CD4-positive, CD25-positive, alpha-beta regulatory T cell (primary cell): ENCODE measurements at regions not wholly inside any gene's neighbourhood (a gene's known extent, or its start where the extent isn't known, plus 50 kb on each side); places are given as distances from the start of the nearest gene placed in this dataset.

Experiments used
- ATAC-seq, 2 donors: fragments of 150-1000 bp; cut with Tn5 transposase; one replicate each; pipeline ENCODE4 v1.10.0; 2021; ENCODE audit warnings: low read depth in 2 of 2, moderate number of reproducible peaks in 2 of 2, moderate library complexity in 1 of 2
- DNase-seq, 3 donors: peaks; one replicate each; pipeline versions ENCODE4 v3.0.0 to v3.0.0-alpha.2; 2012 to 2022; ENCODE audit warnings: mixed read lengths in 1 of 3
- H3K27ac ChIP-seq: one replicate; pipeline ENCODE4 v1.7.0; 2013; ENCODE audit warnings: mild to moderate bottlenecking, low read length; ENCODE audit not compliant: insufficient read depth, poor library complexity, severe bottlenecking
- H3K27me3 ChIP-seq: one replicate; pipeline ENCODE4 v1.7.0; 2013; ENCODE audit warnings: low read length; ENCODE audit not compliant: control insufficient read depth, insufficient read depth
- H3K36me3 ChIP-seq: one replicate; pipeline ENCODE4 v1.7.0; 2013; ENCODE audit warnings: mild to moderate bottlenecking, low read length, moderate library complexity; ENCODE audit not compliant: control insufficient read depth, insufficient read depth
- H3K4me1 ChIP-seq: 2 replicates; pipeline ENCODE4 v1.7.0; 2013; ENCODE audit warnings: mild to moderate bottlenecking, low read length; ENCODE audit not compliant: insufficient read depth, control insufficient read depth, poor library complexity, severe bottlenecking
- H3K4me3 ChIP-seq: one replicate; pipeline ENCODE4 v1.7.0; 2013; ENCODE audit warnings: low read depth, mild to moderate bottlenecking, low read length, moderate library complexity
- H3K9me3 ChIP-seq, 2 experiments: 1 replicate in 1 of 2; 2 replicates in 1 of 2; pipeline ENCODE4 v1.7.0; 2013; ENCODE audit warnings: low read length in 2 of 2, mild to moderate bottlenecking in 1 of 2, moderate library complexity in 1 of 2; ENCODE audit not compliant: control insufficient read depth in 2 of 2
- H3K27ac Mint-ChIP-seq, 3 donors: one replicate each; pipeline ENCODE4 v1.8.0; 2020 to 2022; ENCODE audit warnings: mild to moderate bottlenecking in 3 of 3, mixed read lengths in 3 of 3, moderate library complexity in 2 of 3
- H3K27me3 Mint-ChIP-seq: one replicate; pipeline ENCODE4 v1.8.0; 2022; ENCODE audit warnings: mild to moderate bottlenecking, mixed read lengths
- H3K36me3 Mint-ChIP-seq: one replicate; pipeline ENCODE4 v1.8.0; 2020; ENCODE audit warnings: mixed read lengths
- H3K4me1 Mint-ChIP-seq, 4 donors: one replicate each; pipeline ENCODE4 v1.8.0; 2020 to 2022; ENCODE audit warnings: mixed read lengths in 4 of 4, mild to moderate bottlenecking in 1 of 4
- H3K4me3 Mint-ChIP-seq, 4 donors: one replicate each; pipeline ENCODE4 v1.8.0; 2020 to 2022; ENCODE audit warnings: mild to moderate bottlenecking in 4 of 4, mixed read lengths in 4 of 4, moderate library complexity in 3 of 4
- H3K9me3 Mint-ChIP-seq, 7 donors: one replicate each; pipeline ENCODE4 v1.8.0; 2020 to 2022; ENCODE audit warnings: mixed read lengths in 7 of 7, mild to moderate bottlenecking in 3 of 7, moderate library complexity in 2 of 7

DNA sequence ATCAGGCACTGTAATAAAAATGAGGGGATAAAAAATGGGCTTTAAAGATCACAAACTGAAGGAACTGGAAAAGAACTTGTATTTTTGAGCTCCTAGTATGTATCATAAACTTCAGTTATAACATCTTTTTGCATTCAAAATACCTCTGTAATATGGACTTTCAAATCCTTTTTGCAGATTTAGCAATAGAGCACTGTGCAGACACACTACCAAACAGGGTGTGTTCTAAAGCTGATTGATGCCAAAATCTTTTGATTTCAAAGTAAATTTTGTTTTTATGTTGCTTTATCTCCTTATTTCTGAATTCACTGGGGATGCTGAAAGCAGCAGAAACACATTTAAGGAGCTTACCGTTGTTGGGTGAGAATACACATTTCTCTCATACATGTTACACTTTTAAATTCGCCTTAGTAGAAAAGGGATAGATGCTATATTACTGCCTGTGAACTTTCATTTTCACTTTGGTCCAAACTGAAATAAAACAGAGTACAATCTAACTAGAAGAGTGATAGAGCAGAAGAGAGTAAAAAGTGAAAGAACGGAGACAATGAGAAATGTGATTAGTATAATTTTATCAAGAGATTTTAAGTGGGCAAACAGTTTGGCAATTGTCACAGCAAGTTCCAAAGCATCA, 1126.6 kb downstream of the BRINP3 start:
- H3K27me3 ChIP-seq = no peaks in the 10 kb centered on the region
- H3K4me1 ChIP-seq = no peaks in the 10 kb centered on the region
- Mint-ChIP-seq H3K4me1 (no peaks in the 10 kb centered on the region), H3K27ac (no peak overlapping the region), H3K4me3 (no peak overlapping the region), H3K36me3 (no peaks in the 10 kb centered on the region), H3K27me3 (no peaks in the 10 kb centered on the region), H3K9me3 (peaks cover 0 to 16% (median 10%) of the 10 kb centered on the region in 7 donors)
- ATAC-seq = no peak
- no peak overlapping the region for H3K27ac ChIP-seq
- no peak for DNase-seq
- no peaks in the 10 kb centered on the region for H3K9me3 ChIP-seq
- no peak overlapping the region for H3K4me3 ChIP-seq
- no peaks in the 10 kb centered on the region for H3K36me3 ChIP-seq

DNA sequence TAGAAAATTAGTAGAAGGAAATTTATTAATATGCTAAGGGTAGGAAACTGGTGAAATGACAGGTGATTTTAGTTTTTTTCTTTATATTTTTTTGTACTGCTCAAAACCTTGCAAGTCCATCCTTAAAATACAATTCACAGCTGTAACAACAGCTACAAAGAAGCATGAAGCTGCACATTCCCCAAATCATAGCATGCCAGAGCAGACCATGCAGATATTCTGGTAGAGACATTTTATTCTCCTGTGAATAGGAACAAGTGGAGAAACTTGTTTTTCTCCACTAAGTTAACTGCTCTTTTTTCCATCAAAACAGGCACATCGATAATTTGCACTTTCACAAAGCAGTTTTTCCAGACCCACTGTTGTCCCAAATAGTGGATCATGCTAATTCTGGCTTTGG, 1125.7 kb downstream of the BRINP3 start:
- Histone ChIP-seq H3K9me3 (no peaks in the 10 kb centered on the region), H3K36me3 (no peaks in the 10 kb centered on the region), H3K27ac (no peak overlapping the region), H3K4me3 (no peak overlapping the region), H3K4me1 (no peaks in the 10 kb centered on the region), H3K27me3 (no peaks in the 10 kb centered on the region)
- Mint-ChIP-seq H3K4me3 (no peak overlapping the region), H3K27me3 (no peaks in the 10 kb centered on the region), H3K4me1 (no peaks in the 10 kb centered on the region), H3K36me3 (no peaks in the 10 kb centered on the region), H3K9me3 (peaks cover 0 to 18% (median 7%) of the 10 kb centered on the region in 7 donors), H3K27ac (no peak overlapping the region)
- DNase-seq = no peak
- no peak for ATAC-seq

GRCh38 chr1:189356206-189356605, 1121.5 kb downstream of the BRINP3 start:
- Histone ChIP-seq H3K4me1 (no peaks in the 10 kb centered on the region), H3K36me3 (no peaks in the 10 kb centered on the region), H3K9me3 (peaks cover 0 to 1% of the 10 kb centered on the region in 2 experiments), H3K27ac (no peak overlapping the region), H3K4me3 (no peak overlapping the region), H3K27me3 (no peaks in the 10 kb centered on the region)
- H3K4me1 Mint-ChIP-seq = no peaks in the 10 kb centered on the region
- peaks cover 1 to 12% (median 8%) of the 10 kb centered on the region in 7 donors for H3K9me3 Mint-ChIP-seq
- H3K27ac Mint-ChIP-seq = no peak overlapping the region
- H3K4me3 Mint-ChIP-seq = no peak overlapping the region
- H3K36me3 Mint-ChIP-seq = no peaks in the 10 kb centered on the region
- H3K27me3 Mint-ChIP-seq = no peaks in the 10 kb centered on the region
- DNase-seq (no peak), ATAC-seq (no peak)

DNA sequence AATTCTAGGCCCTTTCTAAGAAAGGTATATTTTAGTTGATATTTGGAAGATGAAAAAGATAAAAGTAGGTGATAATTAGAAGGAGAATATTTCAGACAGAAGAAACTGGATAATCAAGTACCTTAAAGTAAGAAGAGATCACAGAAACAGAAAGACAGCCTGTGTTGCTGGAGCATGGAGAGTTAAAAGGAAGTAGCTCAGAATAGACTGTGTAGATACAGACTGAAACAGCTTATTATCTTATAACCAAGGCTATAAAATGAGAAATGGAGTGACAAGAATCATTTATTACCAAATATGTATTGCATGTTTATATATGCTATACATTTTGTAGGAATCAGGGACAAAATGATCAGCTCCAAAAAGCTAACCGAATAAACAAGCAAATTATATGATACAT, 1120.3 kb downstream of the BRINP3 start:
- no peak for ATAC-seq
- H3K4me1 ChIP-seq = no peaks in the 10 kb centered on the region
- H3K9me3 ChIP-seq = peaks cover 0 to 1% of the 10 kb centered on the region in 2 experiments
- Mint-ChIP-seq H3K9me3 (peaks cover 4 to 17% (median 9%) of the 10 kb centered on the region in 7 donors), H3K36me3 (no peaks in the 10 kb centered on the region), H3K27me3 (no peaks in the 10 kb centered on the region), H3K4me1 (no peaks in the 10 kb centered on the region), H3K4me3 (no peak overlapping the region), H3K27ac (no peak overlapping the region)
- no peak for DNase-seq
- H3K27me3 ChIP-seq = no peaks in the 10 kb centered on the region
- no peak overlapping the region for H3K27ac ChIP-seq
- no peak overlapping the region for H3K4me3 ChIP-seq
- no peaks in the 10 kb centered on the region for H3K36me3 ChIP-seq

GRCh38 chr1:189369612-189370011, 1108.1 kb downstream of the BRINP3 start:
- no peaks in the 10 kb centered on the region for H3K27me3 ChIP-seq
- DNase-seq (no peak), ATAC-seq (no peak)
- Mint-ChIP-seq H3K27me3 (no peaks in the 10 kb centered on the region), H3K9me3 (peaks cover 0 to 21% (median 10%) of the 10 kb centered on the region in 7 donors), H3K4me3 (no peak overlapping the region), H3K36me3 (no peaks in the 10 kb centered on the region), H3K4me1 (no peaks in the 10 kb centered on the region), H3K27ac (no peak overlapping the region)
- no peaks in the 10 kb centered on the region for H3K9me3 ChIP-seq
- no peak overlapping the region for H3K4me3 ChIP-seq
- H3K27ac ChIP-seq = no peak overlapping the region
- H3K4me1 ChIP-seq = no peaks in the 10 kb centered on the region
- no peaks in the 10 kb centered on the region for H3K36me3 ChIP-seq

DNA sequence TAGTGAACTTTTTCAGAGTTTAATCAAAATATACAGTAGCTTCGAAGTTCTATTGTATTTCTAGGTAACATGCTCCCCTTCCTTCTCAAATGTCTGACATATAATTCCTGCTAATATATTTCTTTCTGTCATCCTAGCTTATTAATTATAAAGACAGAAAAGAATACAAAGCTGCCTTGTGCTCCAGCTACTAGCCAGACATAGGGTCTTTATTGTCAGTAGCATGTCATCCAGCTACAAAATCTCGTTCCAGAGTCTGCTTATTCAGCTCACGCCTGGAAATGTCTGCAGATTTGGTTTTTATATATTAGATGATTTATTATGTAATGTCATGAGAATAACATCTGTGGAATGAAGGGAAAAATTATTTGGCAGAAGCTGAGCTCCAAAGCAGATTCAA, 1102.8 kb downstream of the BRINP3 start:
- Mint-ChIP-seq H3K27me3 (no peaks in the 10 kb centered on the region), H3K27ac (no peak overlapping the region), H3K4me1 (no peaks in the 10 kb centered on the region), H3K9me3 (peaks cover 0 to 23% (median 5%) of the 10 kb centered on the region in 7 donors), H3K36me3 (no peaks in the 10 kb centered on the region), H3K4me3 (no peak overlapping the region)
- H3K9me3 ChIP-seq = peaks cover 0 to 6% of the 10 kb centered on the region in 2 experiments
- no peak overlapping the region for H3K4me3 ChIP-seq
- no peaks in the 10 kb centered on the region for H3K36me3 ChIP-seq
- H3K27ac ChIP-seq = no peak overlapping the region
- H3K4me1 ChIP-seq = no peaks in the 10 kb centered on the region
- H3K27me3 ChIP-seq = no peaks in the 10 kb centered on the region
- DNase-seq (no peak), ATAC-seq (no peak)

GRCh38 chr1:189405419-189405818, 1072.2 kb downstream of the BRINP3 start:
- no peaks in the 10 kb centered on the region for H3K27me3 ChIP-seq
- H3K36me3 ChIP-seq = no peaks in the 10 kb centered on the region
- Mint-ChIP-seq H3K36me3 (no peaks in the 10 kb centered on the region), H3K27me3 (no peaks in the 10 kb centered on the region), H3K4me1 (no peaks in the 10 kb centered on the region), H3K4me3 (no peak overlapping the region), H3K27ac (no peak overlapping the region), H3K9me3 (peaks cover 0 to 11% (median 4%) of the 10 kb centered on the region in 7 donors)
- H3K4me1 ChIP-seq = no peaks in the 10 kb centered on the region
- ATAC-seq (no peak), DNase-seq (no peak)
- no peak overlapping the region for H3K4me3 ChIP-seq
- H3K9me3 ChIP-seq = no peaks in the 10 kb centered on the region
- H3K27ac ChIP-seq = no peak overlapping the region

- H3K4me3 Mint-ChIP-seq = no peak overlapping the region
- DNase-seq = no peak
- no peak for ATAC-seq
- Histone ChIP-seq H3K9me3 (no peaks in the 10 kb centered on the region), H3K27me3 (no peaks in the 10 kb centered on the region), H3K27ac (no peak overlapping the region), H3K4me3 (no peak overlapping the region), H3K36me3 (no peaks in the 10 kb centered on the region), H3K4me1 (no peaks in the 10 kb centered on the region)
- H3K36me3 Mint-ChIP-seq = no peaks in the 10 kb centered on the region
- no peaks in the 10 kb centered on the region for H3K4me1 Mint-ChIP-seq
- peaks cover 1 to 28% (median 4%) of the 10 kb centered on the region in 7 donors for H3K9me3 Mint-ChIP-seq
- no peaks in the 10 kb centered on the region for H3K27me3 Mint-ChIP-seq
- H3K27ac Mint-ChIP-seq = no peak overlapping the region
Measured at GRCh38 chr1:189409774-189410173, 1067.9 kb downstream of the BRINP3 start.
